NCI-H1092 treated with DMSO at 0.1 percent for 48 hours (cell line): ENCODE measurements at regions not wholly inside any gene's neighbourhood (a gene's known extent, or its start where the extent isn't known, plus 50 kb on each side); places are given as distances from the start of the nearest gene placed in this dataset.
"Not testable (repeated sequence)": the region's sequence is repeated elsewhere in the genome, so short reads cannot be mapped to it uniquely, and the experiment has no call there.

Experiments used
- DNase-seq: peaks from one replicate; lab custom pipeline; 2025; lab: John Stamatoyannopoulos, UW

GRCh38 chr14:105678996-105679958, 152.9 kb downstream of the TMEM121 start:
- not testable (repeated sequence) for DNase-seq

- DNase-seq: not testable (repeated sequence)
Measured at GRCh38 chr14:105679959-105680735, 153.8 kb downstream of the TMEM121 start.

- not testable (repeated sequence) for DNase-seq
Measured at GRCh38 chr14:105680736-105681098, 154.3 kb downstream of the TMEM121 start.

GRCh38 chr14:105681606-105682185, 155.3 kb downstream of the TMEM121 start:
- not testable (repeated sequence) for DNase-seq

GRCh38 chr14:105682442-105682841, 156.1 kb downstream of the TMEM121 start:
- DNase-seq: not testable (repeated sequence)

- DNase-seq: no peak
Measured at GRCh38 chr14:105682956-105683570, 156.7 kb downstream of the TMEM121 start.

GRCh38 chr14:105684056-105684455, 157.7 kb downstream of the TMEM121 start:
- not testable (repeated sequence) for DNase-seq

GRCh38 chr14:105684597-105684996, 158.2 kb downstream of the TMEM121 start:
- not testable (repeated sequence) for DNase-seq

GRCh38 chr14:105685003-105685402, 158.6 kb downstream of the TMEM121 start:
- DNase-seq: no peak

GRCh38 chr14:105685605-105686004, 159.2 kb downstream of the TMEM121 start:
- DNase-seq: not testable (repeated sequence)

- not testable (repeated sequence) for DNase-seq
Measured at GRCh38 chr14:105686050-105686449, 159.7 kb downstream of the TMEM121 start.

GRCh38 chr14:105686462-105687170, 160.2 kb downstream of the TMEM121 start:
- DNase-seq: not testable (repeated sequence)

GRCh38 chr14:105687171-105688022, 161.0 kb downstream of the TMEM121 start:
- DNase-seq: not testable (repeated sequence)

GRCh38 chr14:105688023-105688351, 161.6 kb downstream of the TMEM121 start:
- not testable (repeated sequence) for DNase-seq

- DNase-seq: not testable (repeated sequence)
Measured at GRCh38 chr14:105688664-105689221, 162.4 kb downstream of the TMEM121 start.

GRCh38 chr14:105689722-105690121, 163.3 kb downstream of the TMEM121 start:
- DNase-seq: no peak

- DNase-seq: no peak
Measured at GRCh38 chr14:105690671-105691070, 164.3 kb downstream of the TMEM121 start.

GRCh38 chr14:105691321-105692109, 165.1 kb downstream of the TMEM121 start:
- DNase-seq: not testable (repeated sequence)

GRCh38 chr14:105692110-105692685, 165.8 kb downstream of the TMEM121 start:
- not testable (repeated sequence) for DNase-seq
